ENCODE measurements at regions not wholly inside any gene's neighbourhood (a gene's known extent, or its start where the extent isn't known, plus 50 kb on each side); places are given as distances from the start of the nearest gene placed in this dataset.

- DNase-seq, result no peak
Observed at GRCh38 chr4:184528051-184528450, 53.7 kb upstream of the IRF2 start.

- DNase-seq, result no peak
Observed at GRCh38 chr4:184526228-184526627, 51.9 kb upstream of the IRF2 start.
